ENCODE measurements at regions not wholly inside any gene's neighbourhood (a gene's known extent, or its start where the extent isn't known, plus 50 kb on each side); places are given as distances from the start of the nearest gene placed in this dataset.

DNA sequence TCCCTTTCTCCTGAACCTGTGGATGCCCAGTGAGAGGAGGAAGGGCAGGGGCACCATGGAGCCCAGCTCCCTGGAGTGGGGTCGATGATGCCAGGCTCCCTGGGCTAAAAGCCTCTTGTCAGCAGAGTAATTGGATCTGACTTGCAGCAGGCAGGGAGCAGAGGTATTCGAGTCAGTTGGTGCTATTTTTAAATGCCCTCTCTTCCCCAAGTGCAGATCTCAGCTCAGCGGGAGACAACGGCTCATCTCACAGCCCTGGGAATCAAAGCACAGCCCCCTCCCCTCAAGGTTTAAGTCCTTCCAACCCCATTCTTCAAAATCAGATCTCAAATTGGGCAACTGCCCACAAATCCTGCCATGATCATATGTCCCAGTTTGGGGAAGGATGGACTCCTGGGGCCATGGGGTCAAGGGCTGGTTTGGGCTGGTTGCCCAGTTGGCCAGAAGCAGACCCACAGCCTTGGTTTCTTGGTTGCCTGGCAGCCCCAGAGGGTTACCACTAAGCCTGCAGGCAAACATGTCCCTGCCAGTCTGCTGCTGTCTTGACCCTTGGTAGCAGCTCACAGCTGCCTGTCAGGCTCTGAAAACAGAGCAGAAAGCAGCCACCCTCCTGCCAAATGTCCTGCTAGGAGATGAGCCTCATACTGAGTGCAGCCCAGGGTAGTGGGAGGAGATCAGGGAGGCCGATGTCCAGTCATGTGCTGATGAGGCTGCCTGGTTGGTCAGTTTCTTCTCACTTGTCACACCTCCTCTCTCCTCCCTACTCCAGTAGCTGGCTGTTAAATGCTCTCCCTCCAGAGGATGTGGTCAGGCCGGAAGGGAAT lies 244.9 kb downstream of the LOXHD1 start:
- no peak for DNase-seq (ENCODE audit: low spot score)

DNA sequence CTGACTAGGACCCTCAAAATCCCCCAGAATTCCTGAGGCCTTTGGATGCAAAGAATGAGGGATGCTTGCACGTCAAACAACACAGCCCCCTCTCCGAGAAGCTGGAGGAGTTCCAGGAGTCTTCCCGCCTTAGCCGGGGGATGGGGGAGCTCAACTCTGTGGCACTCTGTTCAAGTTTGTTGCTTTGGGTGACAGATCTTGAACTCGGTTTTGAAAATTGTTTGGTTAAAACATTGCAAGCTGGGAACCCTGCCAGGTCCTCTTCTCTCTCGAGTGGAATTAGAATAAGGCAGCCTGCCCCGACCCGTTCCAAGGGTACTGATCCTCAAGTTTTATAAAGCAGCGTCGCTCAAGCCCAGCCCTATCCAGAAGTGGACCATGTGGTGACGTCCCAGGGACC lies 244.1 kb downstream of the LOXHD1 start:
- DNase-seq (ENCODE audit: low spot score) = no peak

DNA sequence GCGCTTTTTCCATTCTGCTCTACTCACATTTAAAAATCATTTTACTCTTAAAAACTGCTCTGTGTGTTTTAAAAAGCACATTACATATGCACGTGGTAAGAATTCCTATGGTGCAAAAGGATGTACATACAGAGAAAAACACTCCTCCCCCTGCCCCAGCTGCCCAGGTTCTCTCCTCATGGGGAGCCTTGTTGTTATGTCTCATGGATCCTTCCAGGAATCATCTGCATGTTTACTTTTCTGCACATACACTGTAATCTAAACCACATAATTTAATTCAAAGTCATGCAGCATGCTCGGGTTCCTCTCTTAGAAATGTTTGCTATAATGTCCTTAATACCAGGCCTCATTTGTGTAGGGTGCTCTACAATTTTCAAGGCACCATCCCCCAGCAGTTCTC lies 243.3 kb downstream of the LOXHD1 start:
- no peak for DNase-seq (ENCODE audit: low spot score)

DNA sequence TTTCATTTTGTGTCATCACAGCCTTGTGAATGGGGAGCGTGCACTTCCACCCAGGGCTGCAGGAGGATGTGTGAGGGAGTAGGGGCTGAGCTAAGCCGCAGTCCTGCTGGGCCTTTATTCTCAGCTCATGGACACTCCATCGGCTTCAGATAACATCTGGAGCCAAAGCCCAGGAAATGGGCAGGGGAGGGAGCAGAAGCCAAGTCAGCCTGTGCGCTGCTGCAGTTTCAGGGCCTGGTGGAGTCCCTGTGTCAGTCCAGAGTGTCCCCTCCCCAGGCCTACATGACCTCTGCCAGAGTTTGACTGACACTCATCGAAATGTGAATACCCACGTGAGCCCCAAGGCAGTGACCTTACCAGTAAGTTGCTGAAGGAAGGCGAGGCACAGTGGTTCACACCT lies 242.2 kb downstream of the LOXHD1 start:
- no peak for DNase-seq (ENCODE audit: low spot score)

DNA sequence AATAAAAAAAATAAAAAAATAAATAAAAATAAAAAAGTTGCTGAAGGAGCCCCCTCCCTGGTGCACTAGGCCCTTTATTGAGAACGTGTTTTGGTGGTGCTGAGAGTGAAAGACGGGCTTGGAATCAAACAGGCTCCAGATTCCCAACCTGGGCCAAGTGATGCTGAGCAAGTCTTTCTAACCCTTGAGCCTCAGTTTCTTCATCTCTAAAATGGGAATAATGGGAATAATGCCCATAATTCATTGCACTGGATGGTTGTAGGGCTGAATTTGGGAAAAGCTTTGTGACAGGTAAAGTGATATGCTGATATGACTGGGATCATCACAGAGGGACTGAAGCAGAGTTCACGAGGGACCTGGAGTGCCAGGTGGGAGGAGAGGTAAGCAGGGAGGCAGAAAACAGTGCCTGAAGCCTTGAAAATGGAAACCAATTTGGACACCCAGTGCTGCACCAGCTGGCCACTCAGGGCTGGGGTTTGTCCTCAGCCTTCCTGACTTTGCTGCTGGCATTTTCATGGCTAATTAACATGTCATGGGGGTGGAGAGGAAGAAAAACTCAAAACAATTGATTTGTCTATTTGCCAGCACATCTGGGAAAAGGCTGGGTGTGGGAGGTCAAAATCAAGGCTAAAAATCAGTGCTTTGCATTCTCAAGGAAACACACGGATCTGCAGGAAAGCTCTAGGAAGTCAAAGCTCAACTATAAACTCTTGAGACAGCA lies 241.3 kb downstream of the LOXHD1 start:
- DNase-seq (ENCODE audit: low spot score) = no peak

DNA sequence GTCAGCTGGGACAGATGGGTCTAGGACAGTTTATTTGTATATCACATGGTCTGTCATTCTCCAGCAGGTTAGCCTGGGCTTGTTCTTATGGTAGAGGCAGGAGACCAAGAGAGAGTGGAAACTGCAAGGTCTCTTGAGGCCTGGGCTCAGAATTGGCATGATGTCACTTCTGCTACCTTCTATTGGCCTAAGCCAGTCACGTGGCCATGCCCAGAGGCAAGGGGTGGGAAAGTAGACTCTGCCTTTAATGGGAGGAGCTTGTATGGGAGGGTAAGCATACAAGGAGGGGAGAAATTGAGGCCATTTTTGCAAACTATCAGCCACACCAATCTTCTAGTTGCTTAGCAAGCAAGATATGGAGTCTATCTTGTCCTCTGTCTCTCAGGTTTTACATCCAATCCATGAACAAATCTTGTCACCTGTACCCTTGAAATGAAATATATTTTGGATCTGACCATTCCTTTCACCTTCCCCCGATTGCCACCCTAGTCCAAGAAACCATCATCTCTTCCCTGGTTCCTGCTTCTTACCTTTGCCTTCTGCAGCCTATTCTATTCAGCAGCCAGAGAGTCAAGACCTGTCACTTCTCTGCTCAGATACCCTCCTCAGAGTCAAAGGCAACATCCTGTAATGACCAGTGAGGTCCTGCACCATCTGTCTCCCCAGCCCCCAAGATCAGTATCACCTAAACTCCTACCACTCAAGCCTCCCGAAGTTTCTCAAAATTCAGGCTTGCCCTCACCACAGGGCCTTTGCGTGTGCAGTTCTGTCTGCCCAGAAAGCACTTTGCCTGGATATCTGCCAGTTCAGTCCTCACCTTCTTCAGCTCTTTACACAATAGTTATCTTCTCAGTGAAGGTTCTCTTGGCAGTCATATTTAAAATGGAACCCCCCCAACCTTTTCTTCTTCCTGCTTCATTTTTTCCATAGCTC lies 240.0 kb downstream of the LOXHD1 start:
- DNase-seq (ENCODE audit: low spot score) = no peak

DNA sequence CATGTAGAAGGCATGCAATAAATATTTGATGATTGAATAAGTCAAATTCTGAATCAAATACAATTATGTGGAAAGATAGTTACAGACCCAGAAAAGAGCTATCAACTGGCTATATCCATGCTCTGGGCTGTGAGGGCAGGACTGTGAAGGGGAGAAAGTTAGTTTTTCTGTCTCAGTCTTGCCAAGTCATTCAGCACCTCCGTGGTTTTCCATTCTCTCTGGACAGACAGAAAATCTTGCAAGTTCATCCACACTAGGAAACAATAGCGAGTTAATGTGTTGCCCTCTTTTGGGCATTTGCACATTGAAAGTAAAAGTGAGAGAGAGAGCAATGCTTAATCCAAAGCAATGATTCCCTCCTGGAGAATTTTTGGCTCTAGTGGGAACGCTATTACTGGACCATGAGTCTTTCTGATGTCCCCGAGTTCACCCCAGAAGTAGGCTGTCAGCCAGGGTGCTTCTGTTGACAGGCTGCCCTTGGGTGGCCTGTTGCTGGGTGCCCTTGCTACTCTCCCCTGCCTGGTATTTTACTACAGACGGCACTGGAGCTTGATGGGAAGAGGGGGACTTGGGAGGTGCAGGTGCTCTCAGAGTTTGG lies 238.3 kb downstream of the LOXHD1 start:
- no peak for DNase-seq (ENCODE audit: low spot score)

DNA sequence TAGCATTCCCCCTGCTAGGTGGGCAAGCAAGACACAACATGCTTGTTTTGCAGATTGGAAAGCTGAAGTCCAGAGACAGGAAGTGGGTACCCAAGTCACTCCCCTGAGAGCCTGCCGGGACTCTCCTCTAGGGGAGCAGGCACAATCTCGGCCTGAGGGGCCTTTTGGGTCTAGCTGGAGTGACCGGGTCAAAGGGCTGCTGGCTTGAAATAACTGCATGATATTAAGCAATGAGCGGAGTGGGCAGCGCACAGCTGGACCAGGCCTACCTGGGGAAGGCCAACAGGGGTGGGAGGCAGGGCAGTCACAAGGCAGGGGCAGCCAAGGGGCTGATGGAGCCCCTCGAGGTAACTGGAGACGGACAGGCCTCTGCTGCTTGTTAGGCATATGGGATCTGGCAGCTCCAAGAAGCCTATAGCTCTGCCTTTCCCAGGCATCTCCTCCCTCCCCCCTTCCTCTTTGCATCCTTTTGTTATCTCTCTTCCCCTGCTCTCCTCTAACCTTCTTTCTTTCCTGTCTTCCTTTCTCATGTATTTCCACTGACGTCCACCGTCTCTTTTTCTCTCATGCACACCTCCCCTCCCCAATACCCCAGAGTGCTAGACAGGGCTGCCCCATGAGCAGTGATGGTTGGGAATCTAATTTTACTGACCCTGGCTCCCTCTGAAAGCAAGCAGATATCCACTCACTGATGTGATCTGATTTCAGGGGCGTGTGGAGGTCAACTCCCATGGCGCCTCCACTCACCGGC lies 237.5 kb downstream of the LOXHD1 start:
- DNase-seq (ENCODE audit: low spot score) = no peak

DNA sequence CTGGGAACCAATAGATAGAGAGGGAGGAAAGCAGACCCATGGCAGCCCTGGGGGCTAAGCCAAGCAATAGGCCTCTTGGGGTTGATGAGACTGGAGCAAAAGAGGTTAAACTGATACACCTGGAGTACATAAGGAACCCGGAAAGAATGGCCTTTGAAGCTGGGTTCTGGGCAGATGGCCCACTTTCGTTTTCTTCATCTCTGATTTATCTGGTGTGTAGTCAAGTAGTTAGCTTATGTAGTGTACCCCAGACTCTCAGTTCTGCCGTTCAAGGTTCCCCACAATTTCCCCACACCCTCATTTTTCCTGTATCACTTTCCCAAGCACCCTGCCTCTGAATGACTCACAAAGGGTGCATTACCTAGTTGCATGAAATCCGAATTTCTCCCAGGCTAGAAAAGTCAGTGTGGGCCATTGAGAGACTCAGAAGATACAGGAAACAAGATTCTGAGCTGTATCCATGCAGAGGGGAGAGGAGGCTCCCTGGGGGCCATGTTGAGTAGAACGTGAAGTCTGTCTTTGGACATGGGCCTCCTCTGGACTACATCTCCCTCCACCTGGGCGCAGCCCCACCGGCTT lies 235.0 kb downstream of the LOXHD1 start:
- no peak for DNase-seq (ENCODE audit: low spot score)

DNA sequence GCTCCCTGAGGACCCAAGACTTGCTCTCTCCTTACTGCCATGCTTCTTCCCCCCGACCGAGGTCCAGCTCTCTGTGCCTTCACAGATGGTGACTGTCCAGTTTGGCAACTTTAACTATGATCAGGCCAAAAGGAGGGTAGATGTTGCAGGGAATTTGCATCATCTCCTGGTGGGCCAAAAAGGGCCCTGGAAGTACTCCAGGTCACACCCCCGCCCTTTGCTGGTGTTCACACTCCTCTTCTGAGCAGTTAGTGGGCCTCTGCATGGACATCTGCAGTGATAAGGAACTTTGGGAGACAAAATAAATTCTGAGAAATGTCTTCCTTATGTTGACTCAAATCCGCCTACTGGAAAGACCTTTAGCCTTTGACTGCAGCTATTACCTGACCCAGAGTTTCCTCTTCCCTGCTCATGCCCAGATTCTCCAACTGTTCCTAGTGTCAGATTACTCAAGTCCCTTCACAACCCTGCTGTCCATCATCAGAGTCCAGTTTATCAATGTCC lies 234.4 kb downstream of the LOXHD1 start:
- no peak for DNase-seq (ENCODE audit: low spot score)

DNA sequence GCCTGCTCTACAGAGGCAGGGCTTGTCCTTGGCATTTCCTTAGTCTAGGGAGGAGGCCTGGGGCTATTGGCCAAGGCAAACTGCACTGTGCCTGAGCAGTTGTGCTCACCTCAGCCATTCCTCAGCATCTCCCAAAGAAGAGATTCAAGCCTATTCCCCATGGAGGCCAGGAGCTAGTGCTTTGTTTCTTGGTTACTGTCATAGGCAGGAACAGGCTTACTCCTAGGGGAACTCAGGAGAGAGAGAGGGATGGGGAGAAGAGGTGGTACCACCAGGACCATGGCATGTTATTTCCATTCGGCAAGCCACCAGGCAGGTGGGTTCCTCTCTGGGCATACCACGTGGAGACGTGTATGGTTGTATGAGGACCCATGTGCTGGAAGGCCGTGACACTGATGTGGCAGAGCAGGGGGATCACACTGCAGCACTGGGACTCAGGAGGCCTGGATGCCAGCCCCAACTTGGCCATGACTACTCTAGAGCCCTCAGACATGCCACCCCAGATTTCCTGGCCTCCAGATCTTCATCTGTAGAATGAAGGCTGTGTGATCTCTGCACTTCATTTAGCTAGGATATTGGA lies 233.7 kb downstream of the LOXHD1 start:
- no peak for DNase-seq (ENCODE audit: low spot score)

DNA sequence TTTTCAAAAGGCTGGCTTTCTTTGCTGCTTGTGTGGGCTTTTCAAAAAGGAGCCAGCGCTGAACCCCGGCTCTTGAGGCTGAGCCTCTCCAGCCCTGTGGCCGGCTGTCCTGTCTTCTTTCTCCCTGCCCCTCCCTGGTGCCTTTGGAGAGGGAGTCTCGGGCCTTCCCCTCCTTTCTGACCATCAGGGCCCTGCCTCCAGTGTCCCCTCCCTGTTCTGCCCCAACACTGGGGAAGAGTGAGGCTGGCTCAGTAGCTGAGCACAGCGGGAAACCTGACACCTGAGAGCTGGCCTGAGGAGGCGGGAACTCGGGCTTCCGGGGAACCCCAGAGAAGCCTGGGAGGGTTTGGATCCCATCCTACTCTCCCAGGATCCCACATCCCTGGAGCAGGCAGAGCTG lies 232.1 kb downstream of the LOXHD1 start:
- DNase-seq (ENCODE audit: low spot score) = no peak

DNA sequence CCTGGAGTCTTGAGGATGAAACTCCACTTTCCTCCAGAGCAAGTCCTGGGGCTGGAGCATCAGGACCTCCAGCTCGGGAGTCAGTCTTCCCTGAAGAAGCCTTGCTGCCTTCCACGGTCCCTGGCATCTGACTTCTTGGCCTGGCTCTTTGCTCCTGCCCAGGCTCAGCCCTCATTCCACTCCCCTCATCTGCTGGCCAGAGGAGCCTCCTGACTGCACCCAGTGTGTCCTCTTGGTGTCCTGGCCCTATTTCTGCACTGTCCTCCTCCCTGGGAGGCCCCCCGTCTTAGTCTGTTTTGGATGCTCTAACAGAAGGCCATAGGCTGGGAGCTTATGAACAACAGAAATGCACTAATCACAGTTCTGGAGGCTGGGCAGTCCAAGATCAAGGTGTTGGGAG lies 231.5 kb downstream of the LOXHD1 start:
- no peak for DNase-seq (ENCODE audit: low spot score)

DNA sequence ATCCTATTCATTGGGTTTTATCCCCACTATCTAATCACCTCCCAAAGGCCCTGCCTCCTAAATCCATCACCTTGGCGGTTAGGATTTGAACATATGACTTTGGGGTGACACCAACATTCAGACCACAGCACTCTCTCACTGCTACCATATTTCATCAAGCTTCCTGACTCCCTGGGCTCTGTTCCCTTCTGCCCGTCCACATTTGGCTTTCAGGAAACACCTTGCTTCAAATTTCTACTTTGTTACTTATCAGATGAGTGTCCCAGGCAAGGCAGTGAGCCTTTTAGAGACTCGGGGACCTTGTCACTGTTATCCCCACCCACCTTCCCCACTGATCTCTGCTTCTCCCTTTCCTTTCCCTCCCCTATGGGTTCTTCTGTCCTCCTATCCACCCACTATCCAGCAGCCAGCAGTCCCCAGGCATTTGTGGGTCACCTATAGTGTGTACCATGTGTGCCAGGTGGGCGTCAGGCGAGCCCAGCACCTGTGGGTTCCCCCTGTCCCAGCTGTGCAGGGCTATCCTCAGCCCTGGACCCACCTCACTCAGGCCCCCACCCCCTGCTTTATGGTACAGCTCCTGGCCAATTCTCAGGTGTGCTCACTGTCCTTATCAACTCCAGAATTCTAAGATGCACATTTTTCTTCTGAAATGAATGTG lies 230.9 kb downstream of the LOXHD1 start:
- DNase-seq (ENCODE audit: low spot score) = no peak

DNA sequence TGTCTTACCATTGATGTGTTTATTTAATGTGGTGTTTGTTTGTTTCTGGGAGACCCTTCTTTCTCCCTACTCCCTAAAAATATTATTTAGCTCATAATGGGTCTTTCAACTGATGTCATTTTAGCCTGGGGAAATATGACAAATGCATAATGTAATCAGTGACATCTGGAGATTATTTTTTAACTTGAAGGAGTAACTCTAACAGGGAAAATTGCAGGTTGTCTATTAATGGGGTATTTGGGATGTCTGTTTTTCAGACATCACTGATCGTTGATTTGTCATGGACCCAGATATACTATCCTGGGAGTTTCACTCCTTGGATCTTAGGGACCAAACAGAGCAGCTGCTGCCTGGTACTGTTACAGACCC lies 230.4 kb downstream of the LOXHD1 start:
- no peak for DNase-seq (ENCODE audit: low spot score)

All from hematopoietic multipotent progenitor cell treated with erythropoietin and hydrocortisone succinate and interleukin-3 and kit ligand, for 17 days (in vitro differentiated cells).